A549 (cell line): ENCODE measurements at regions not wholly inside any gene's neighbourhood (a gene's known extent, or its start where the extent isn't known, plus 50 kb on each side); places are given as distances from the start of the nearest gene placed in this dataset.

Experiments
- ATAC-seq, 2 experiments: fragments of 200-7000 bp in 1 of 2; fragments of >200 bp in 1 of 2; cut with Nextera tagmentation in 1 of 2; cut with Tn5 transposase in 1 of 2; 3 replicates each; pipeline versions ENCODE4 v1.8.0 to v1.9.1; 2018 to 2020; ENCODE audit warnings: mild to moderate bottlenecking in 1 of 2, moderate library complexity in 1 of 2
- CTCF ChIA-PET: fragments of 300-600 bp; sonication (Branson Sonifier 250); formaldehyde crosslinking; extraction: SDS; loops from one replicate; lab custom pipeline; 2021; ENCODE audit warnings: antibody characterized with exemption, inconsistent platforms; lab: Yijun Ruan, JAX
- POLR2A ChIA-PET: fragments of 350-600 bp; formaldehyde crosslinking; extraction: SDS; loops from one replicate; lab custom pipeline; 2021; ENCODE audit warnings: antibody characterized with exemption, inconsistent platforms; lab: Yijun Ruan, JAX
- DNase-seq, 2 experiments: peaks; one replicate each; pipeline versions ENCODE4 v3.0.0 to v3.0.0-alpha.2; 2011 to 2016; ENCODE audit warnings: low read depth in 1 of 2, low spot score in 1 of 2
- FAIRE-seq: peaks from 2 replicates; lab custom pipeline; 2011; peaks lifted over from hg19 to GRCh38; lab: Jason Lieb, UNC
- H3K27ac ChIP-seq, 2 experiments: fragments of >200 bp; sonication (Bioruptor Twin); formaldehyde crosslinking; 3 replicates each; pipeline ENCODE4 v1.5.1; 2016 to 2017
- H3K4me1 ChIP-seq: fragments of >200 bp; sonication (Bioruptor Twin); formaldehyde crosslinking; 3 replicates; pipeline ENCODE4 v1.6.1; 2016
- H3K4me2 ChIP-seq: fragments of >200 bp; sonication (Bioruptor Twin); formaldehyde crosslinking; 3 replicates; pipeline ENCODE4 v1.6.1; 2016
- H3K4me3 ChIP-seq: fragments of >200 bp; sonication (Bioruptor Twin); formaldehyde crosslinking; 3 replicates; pipeline ENCODE4 v1.5.1; 2016
- H3K9me3 ChIP-seq: fragments of >200 bp; sonication (Bioruptor Twin); formaldehyde crosslinking; 3 replicates; pipeline ENCODE4 v1.6.1; 2016
- ATOH8 ChIP-seq: fragments of 250-450 bp; sonication (Bioruptor Pico); IDR thresholded peaks from 2 replicates; pipeline ENCODE4 v1.5.0; 2020; ENCODE audit warnings: low read depth, mild to moderate bottlenecking, moderate library complexity
- BCL3 ChIP-seq: fragments of >200 bp; sonication (Bioruptor Twin); formaldehyde crosslinking; IDR thresholded peaks from 3 replicates; pipeline ENCODE4 v1.6.1; 2016
- BHLHE40 ChIP-seq: IDR thresholded peaks from 2 replicates; pipeline ENCODE4 v1.6.1; 2012; ENCODE audit warnings: low read depth, low read length, inconsistent platforms
- CBX2 ChIP-seq: fragments of 200-600 bp; sonication (generic); IDR thresholded peaks from 2 replicates; pipeline ENCODE4 v1.6.1; 2016; ENCODE audit warnings: low read depth, mild to moderate bottlenecking, borderline replicate concordance
- CEBPB ChIP-seq, 2 experiments: fragments of >200 bp in 1 of 2; sonication (Bioruptor Twin) in 1 of 2; formaldehyde crosslinking in 1 of 2; IDR thresholded peaks; 2 replicates each; pipeline ENCODE4 v1.6.1; 2012 to 2016
- CTCF ChIP-seq: fragments of >200 bp; sonication (Bioruptor Twin); formaldehyde crosslinking; IDR thresholded peaks from 3 replicates; pipeline ENCODE4 v1.5.1; 2016
- EHMT2 ChIP-seq: fragments of 200-600 bp; sonication (generic); IDR thresholded peaks from 2 replicates; pipeline ENCODE4 v1.6.1; 2016; ENCODE audit warnings: antibody characterized with exemption, low read depth, mild to moderate bottlenecking, moderate library complexity
- ELK1 ChIP-seq: fragments of 150-350 bp; IDR thresholded peaks from 2 replicates; pipeline ENCODE4 v1.6.1; 2014; ENCODE audit warnings: low read depth, mild to moderate bottlenecking, low read length
- FOSL2 ChIP-seq, 2 experiments: fragments of 450-650 bp in 1 of 2; fragments of >200 bp in 1 of 2; sonication (Bioruptor Twin) in 1 of 2; formaldehyde crosslinking; IDR thresholded peaks; 2 replicates each; pipeline versions ENCODE4 v1.5.0 to v1.6.1; 2016 to 2020; ENCODE audit warnings: mild to moderate bottlenecking in 1 of 2, moderate library complexity in 1 of 2
- FOXS1 ChIP-seq: fragments of 250-450 bp; sonication (Bioruptor Pico); IDR thresholded peaks from 2 replicates; pipeline ENCODE4 v1.5.0; 2020; ENCODE audit warnings: mild to moderate bottlenecking, moderate library complexity
- GATA3 ChIP-seq: IDR thresholded peaks from 2 replicates; pipeline ENCODE4 v1.6.1; 2012; ENCODE audit warnings: borderline replicate concordance
- HOXB5 ChIP-seq: fragments of 250-450 bp; sonication (Bioruptor Pico); IDR thresholded peaks from 2 replicates; pipeline ENCODE4 v1.5.0; 2020; ENCODE audit warnings: mild to moderate bottlenecking, moderate library complexity
- JUNB ChIP-seq: fragments of >200 bp; sonication (Bioruptor Twin); formaldehyde crosslinking; IDR thresholded peaks from 2 replicates; pipeline ENCODE4 v1.6.1; 2016
- KDM5A ChIP-seq: fragments of 200-600 bp; sonication (generic); IDR thresholded peaks from 2 replicates; pipeline ENCODE4 v1.6.1; 2016; ENCODE audit warnings: antibody characterized with exemption, mild to moderate bottlenecking
- MAZ ChIP-seq: fragments of 150-350 bp; IDR thresholded peaks from 2 replicates; pipeline ENCODE4 v1.6.1; 2014; ENCODE audit warnings: antibody characterized with exemption, low read depth, low read length, borderline replicate concordance
- MYC ChIP-seq: IDR thresholded peaks from 2 replicates; pipeline ENCODE4 v1.6.1; 2012; ENCODE audit warnings: mild to moderate bottlenecking, inconsistent platforms, low read length, improper control_type of control experiment, borderline replicate concordance
- NR3C1 ChIP-seq: fragments of >200 bp; sonication (Bioruptor Twin); formaldehyde crosslinking; IDR thresholded peaks from 3 replicates; pipeline ENCODE4 v1.6.1; 2017
- PHF8 ChIP-seq: fragments of 200-600 bp; sonication (generic); IDR thresholded peaks from 2 replicates; pipeline ENCODE4 v1.6.1; 2016; ENCODE audit warnings: low read depth, mild to moderate bottlenecking, antibody characterized with exemption, moderate library complexity, borderline replicate concordance
- POLR2AphosphoS2 ChIP-seq: conservative IDR thresholded peaks from 2 replicates; pipeline ENCODE4 v1.6.1; 2012; ENCODE audit warnings: low read length, improper control_type of control experiment, inconsistent platforms
- RARB ChIP-seq: fragments of 250-450 bp; sonication (Bioruptor Pico); IDR thresholded peaks from 2 replicates; pipeline ENCODE4 v1.8.0; 2021; ENCODE audit warnings: mild to moderate bottlenecking, moderate library complexity
- RCOR1 ChIP-seq: fragments of 150-350 bp; IDR thresholded peaks from 2 replicates; pipeline ENCODE4 v1.6.1; 2014; ENCODE audit warnings: antibody characterized with exemption, low read length, low read depth
- TFCP2L1 ChIP-seq: fragments of 250-450 bp; sonication (Bioruptor Pico); IDR thresholded peaks from 2 replicates; pipeline ENCODE4 v1.5.0; 2021; ENCODE audit warnings: mild to moderate bottlenecking
- ZSCAN20 ChIP-seq: fragments of 250-450 bp; sonication (Bioruptor Pico); IDR thresholded peaks from 2 replicates; pipeline ENCODE4 v1.8.0; 2022; ENCODE audit warnings: mild to moderate bottlenecking, moderate library complexity
- WGBS: methylation state at CpG from one replicate; pipeline ENCODE4 v1.1.6; 2017; ENCODE audit errors: missing lambda C conversion rate; 5-methylcytosine and 5-hydroxymethylcytosine counted together

- ATAC-seq (no peak), DNase-seq (no peak), FAIRE-seq (no peak)
- ChIA-PET CTCF (interaction anchor here (0.7 kb wide), 1 partner anchor 1344 kb away, joined by 3 read pairs; no protein-coding TSS in a partner anchor), POLR2A (interaction anchor here (0.5 kb wide), 1 partner anchor 1582 kb away, joined by 3 read pairs; the partner anchor contains the start of gene GRID1)
- Histone ChIP-seq H3K4me1 (no peaks in the 10 kb centered on the region), H3K4me2 (no peak overlapping the region), H3K4me3 (no peak overlapping the region), H3K9me3 (no peaks in the 10 kb centered on the region), H3K27ac (no peak overlapping the region)
- no peak for TF ChIP-seq PHF8
- no peak for TF ChIP-seq MAZ
- no peak for TF ChIP-seq JUNB
- no peak for TF ChIP-seq BCL3
- no peak for TF ChIP-seq FOSL2 (IDR thresholded peaks at IDR 0.05)
- no peak for TF ChIP-seq FOSL2 (CRISPR knock-in tag; IDR thresholded peaks at IDR 0.05)
- no peak for TF ChIP-seq CTCF
- TF ChIP-seq CBX2, result no peak
- TF ChIP-seq CEBPB (IDR thresholded peaks at IDR 0.05), result no peak
- TF ChIP-seq NR3C1, result no peak
- TF ChIP-seq TFCP2L1 (CRISPR knock-in tag), result no peak
- no peak for TF ChIP-seq ZSCAN20
- TF ChIP-seq ELK1, result no peak
- no peak for TF ChIP-seq RARB (CRISPR knock-in tag)
- no peak for TF ChIP-seq GATA3
- TF ChIP-seq KDM5A, result no peak
- no peak for TF ChIP-seq FOXS1 (CRISPR knock-in tag)
- no peak for TF ChIP-seq EHMT2
- no peak for TF ChIP-seq BHLHE40
- TF ChIP-seq HOXB5 (CRISPR knock-in tag), result no peak
- TF ChIP-seq, all 56 proteins: peak for 0
These were observed 456.4 kb downstream of the CCSER2 start for GRCh38 chr10:84784749-84785148.

GRCh38 chr10:84789026-84789425 is 460.6 kb downstream of the CCSER2 start:
- no peak for DNase-seq
- TF ChIP-seq TFCP2L1 (CRISPR knock-in tag), result no peak
- TF ChIP-seq MYC, result no peak
- no peak for TF ChIP-seq RCOR1
- no peak for TF ChIP-seq PHF8
- TF ChIP-seq, all 56 proteins: peak for 0
- Histone ChIP-seq H3K27ac (no peak overlapping the region), H3K9me3 (no peaks in the 10 kb centered on the region), H3K4me3 (no peak overlapping the region), H3K4me1 (no peaks in the 10 kb centered on the region), H3K4me2 (no peak overlapping the region)
- WGBS, result 4% methylated on average over 2 of the region's 2 CpGs
- ChIA-PET POLR2A (no interaction called here), CTCF (no interaction called here)
- ATAC-seq (no peak), FAIRE-seq (no peak)

GRCh38 chr10:84798312-84798711 is 469.9 kb downstream of the CCSER2 start:
- TF ChIP-seq HOXB5 (CRISPR knock-in tag) (no peak), POLR2AphosphoS2 (no peak), ATOH8 (CRISPR knock-in tag) (no peak)
- ChIA-PET CTCF (no interaction called here), POLR2A (no interaction called here)
- WGBS, result 14% methylated on average over 5 of the region's 5 CpGs
- DNase-seq (no peak), FAIRE-seq (no peak), ATAC-seq (no peak)
- Histone ChIP-seq H3K9me3 (no peaks in the 10 kb centered on the region), H3K4me3 (no peak overlapping the region), H3K27ac (no peak overlapping the region), H3K4me1 (no peaks in the 10 kb centered on the region), H3K4me2 (no peak overlapping the region)
